Mammary epithelial cell (primary cell): ENCODE measurements at regions not wholly inside any gene's neighbourhood (a gene's known extent, or its start where the extent isn't known, plus 50 kb on each side); places are given as distances from the start of the nearest gene placed in this dataset.

Experiments used
- CTCF ChIP-seq, 2 donors: IDR thresholded peaks in 1 of 2; conservative IDR thresholded peaks in 1 of 2; 2 replicates each; pipeline ENCODE4 v1.5.1; 2011 to 2012; ENCODE audit warnings: inconsistent platforms in 2 of 2, low read length in 2 of 2, mild to moderate bottlenecking in 2 of 2, control low read depth in 1 of 2, low read depth in 1 of 2; ENCODE audit not compliant: insufficient read depth in 1 of 2; ENCODE audit errors: extremely low read depth in 1 of 2
- EZH2 ChIP-seq: IDR thresholded peaks from 2 replicates; pipeline ENCODE4 v1.6.1; 2012; ENCODE audit warnings: low read length, inconsistent platforms, borderline replicate concordance

DNA sequence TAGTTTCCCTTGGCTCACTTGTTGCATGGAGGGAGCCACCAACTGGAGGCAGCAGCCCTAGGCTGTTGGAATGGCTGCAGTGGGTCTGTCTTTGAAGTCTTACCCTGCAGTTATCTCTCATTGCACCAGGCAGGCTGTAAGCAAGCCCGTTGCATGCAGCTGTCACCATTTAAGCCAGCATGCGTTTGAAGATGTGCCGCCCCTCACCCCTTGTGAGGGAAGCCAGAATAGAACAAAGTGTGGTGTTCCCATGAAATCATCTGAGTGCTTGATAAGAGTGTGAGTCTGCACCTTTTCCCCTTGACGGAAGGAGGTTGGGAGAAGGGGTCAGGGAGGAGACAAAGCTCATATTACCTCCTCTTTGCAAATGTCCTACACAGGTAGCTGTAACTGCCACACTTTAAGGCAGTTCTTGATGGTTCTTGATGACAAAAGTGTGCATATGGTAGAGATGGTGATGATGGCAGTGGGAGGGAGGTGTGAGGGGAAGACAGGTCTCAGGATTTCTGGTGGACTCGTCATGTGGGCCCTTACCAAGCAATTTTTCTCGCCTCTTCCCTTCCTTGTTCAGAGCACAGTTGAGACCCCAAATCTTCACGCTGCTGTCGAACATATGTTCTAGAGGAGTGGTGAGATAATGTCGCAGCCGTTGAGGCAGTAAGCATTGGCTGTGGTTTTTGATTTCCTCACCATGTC, 191.4 kb upstream of the LEF1 start:
- no peak for TF ChIP-seq CTCF (conservative IDR thresholded peaks at IDR 0.05 in 1 of 2, IDR thresholded peaks at IDR 0.05 in 1 of 2; ENCODE audit: extremely low read depth in 1 of 2, insufficient read depth in 1 of 2, low read depth in 1 of 2, low read length in 2 of 2)
- TF ChIP-seq EZH2 = no peak
